COLO829 (cell line): ENCODE measurements at regions not wholly inside any gene's neighbourhood (a gene's known extent, or its start where the extent isn't known, plus 50 kb on each side); places are given as distances from the start of the nearest gene placed in this dataset.
A peak's percentile ranks its signal among the peaks of the same experiment; 100 is the strongest.
"Not testable (repeated sequence)": the region's sequence is repeated elsewhere in the genome, so short reads cannot be mapped to it uniquely, and the experiment has no call there.

Source experiments
- DNase-seq: peaks from one replicate; pipeline ENCODE4 v3.0.0; 2012; ENCODE audit warnings: low spot score

DNA sequence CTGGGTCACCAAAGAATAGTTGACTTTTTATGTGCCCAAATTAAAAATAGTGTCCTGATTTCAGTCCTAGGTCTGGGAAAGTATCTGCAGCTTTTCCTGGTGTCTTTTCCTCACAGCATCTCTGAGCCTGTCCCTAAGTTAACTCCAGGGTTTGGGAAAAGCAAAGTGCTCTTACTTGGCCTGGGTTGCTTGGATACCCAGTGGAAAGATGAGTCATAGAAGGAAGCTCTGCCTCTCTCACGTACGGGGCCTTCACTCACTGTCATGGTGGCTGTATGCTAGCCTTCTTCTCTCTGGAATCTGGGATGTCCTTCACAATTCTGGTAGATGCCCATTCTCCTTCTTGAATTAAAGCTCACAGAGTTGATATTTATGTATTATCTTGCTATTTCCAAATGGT lies 607.3 kb downstream of the ANKRD50 start:
- no peak for DNase-seq

DNA sequence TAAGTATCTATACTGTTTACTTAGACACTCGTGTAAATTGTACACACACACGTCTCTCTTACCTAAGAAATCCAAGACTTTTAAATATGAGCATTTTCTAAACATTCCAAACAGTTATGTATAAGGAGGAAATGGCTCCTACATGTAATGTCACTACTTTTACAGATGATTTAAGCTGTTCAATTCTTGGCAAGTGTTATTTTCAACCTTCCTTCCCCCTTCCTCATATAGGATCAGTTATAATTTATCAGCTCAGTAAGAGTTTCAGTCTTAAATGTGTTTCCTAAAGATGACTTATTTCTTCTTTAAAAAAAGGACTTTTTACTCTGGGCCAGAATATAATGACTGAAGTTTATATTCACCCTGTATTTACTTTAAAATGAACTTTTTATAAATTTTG lies 601.1 kb downstream of the ANKRD50 start:
- DNase-seq = no peak

DNA sequence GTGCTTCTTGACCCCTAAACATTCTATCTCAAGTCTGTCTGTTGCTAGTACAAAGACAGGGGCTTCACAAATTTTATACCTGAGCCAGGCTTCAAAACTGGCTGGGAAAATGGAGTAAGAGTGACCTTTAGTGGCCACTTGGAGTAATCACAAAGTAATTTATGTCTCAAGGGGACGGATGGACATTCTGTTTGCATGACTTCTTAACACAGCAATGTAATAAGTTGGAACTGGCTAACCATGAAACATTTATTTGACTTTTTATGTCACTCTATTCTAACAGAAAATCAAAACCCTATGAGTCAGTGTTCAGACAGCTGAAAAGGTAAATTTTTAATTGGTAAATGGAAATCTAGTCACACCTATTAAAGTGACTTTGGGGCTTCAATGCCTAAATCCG lies 600.6 kb downstream of the ANKRD50 start:
- peak; percentile 45 for DNase-seq

DNA sequence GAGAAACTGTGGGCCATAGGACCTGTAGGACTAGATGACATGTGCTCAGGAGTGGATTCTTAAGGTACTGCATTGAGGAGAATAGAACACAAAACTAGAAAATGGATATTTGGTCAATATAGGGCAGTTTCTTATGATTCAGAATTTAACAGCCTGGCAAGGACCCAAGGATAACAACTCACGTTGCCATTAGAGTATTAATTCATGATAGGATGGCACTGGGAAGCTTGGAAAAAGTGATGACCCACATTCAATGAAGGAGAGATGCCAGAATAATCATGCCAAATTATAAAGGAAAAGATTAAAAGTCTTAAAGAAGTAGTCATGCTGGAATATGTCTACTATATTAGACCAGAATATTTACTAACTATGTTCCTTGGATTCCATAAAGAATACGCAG lies 594.5 kb downstream of the ANKRD50 start:
- no peak for DNase-seq

DNA sequence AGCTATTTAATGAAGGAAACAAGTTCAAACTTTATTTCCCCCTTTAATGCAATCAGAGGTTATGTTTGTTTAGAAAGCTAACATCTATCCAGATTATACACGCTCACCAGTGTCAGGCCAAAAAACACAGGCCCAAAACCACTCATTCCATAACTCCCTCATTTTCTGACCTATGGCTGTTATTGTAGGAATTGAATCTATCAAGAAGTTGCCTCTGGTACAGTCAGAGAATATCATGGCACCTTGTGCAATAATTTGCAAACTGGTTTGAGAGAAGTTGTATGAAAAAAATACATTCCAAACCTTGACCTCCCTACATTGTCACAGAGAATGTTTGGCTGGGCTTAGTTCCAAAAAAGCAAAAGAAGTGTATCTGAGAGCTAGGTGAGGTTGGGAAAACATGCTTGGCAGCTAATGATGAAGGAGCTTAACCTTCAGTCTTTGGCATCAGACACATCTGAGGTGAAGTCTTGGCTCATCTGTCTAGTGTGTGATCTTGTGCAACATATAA lies 591.0 kb downstream of the ANKRD50 start:
- no peak for DNase-seq

DNA sequence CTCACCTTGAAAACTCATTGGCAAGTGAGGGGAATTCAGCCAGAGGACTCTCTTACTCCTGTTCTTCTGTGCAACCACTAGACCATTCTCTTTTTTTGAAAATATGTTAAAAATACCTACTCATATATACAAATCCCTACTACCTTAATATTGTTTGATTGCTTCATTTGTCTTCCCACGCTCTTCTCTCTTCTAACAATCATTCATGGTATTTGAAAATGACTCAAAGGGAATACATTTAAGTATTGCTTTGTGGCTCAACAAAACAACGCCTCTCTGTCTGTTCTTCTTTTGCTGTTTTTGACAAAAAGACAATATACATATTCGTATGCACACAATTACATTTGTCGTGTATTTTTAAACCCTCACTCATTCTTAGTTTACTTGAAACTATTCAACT lies 589.4 kb downstream of the ANKRD50 start:
- no peak for DNase-seq

DNA sequence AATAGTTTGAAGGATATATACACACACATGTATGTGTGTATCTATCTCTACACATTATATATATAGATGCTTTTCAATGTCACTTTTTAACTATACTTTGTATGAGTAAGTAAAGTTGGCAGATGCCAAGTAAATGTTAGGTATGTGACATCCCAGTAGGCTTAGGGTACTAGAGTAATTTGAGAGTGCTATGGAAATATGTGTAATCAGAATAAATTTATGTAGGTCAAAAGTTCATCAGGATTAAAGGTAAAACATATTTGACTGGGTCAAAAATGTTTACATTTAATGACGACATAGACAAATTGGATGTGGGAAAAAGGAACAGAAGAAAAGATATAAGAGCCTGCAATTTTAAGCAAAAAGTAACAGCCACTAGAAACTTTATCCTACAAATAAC lies 588.8 kb downstream of the ANKRD50 start:
- DNase-seq = no peak

DNA sequence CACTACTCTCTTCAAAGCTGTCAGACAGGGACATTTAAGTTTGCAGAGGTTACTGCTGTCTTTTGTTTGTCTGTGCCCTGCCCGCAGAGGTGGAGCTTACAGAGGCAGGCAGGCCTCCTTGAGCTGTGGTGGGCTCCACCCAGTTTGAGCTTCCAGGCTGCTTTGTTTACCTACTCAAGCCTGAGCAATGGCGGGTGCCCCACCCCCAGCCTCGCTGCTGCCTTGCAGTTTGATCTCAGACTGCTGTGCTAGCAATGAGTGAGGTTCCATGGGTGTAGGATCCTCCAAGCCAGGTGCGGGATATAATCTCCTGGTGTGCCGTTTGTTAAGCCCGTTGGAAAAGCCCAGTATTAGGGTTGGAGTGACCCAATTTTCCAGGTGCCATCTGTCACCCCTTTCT lies 581.2 kb downstream of the ANKRD50 start:
- DNase-seq = not testable (repeated sequence)

DNA sequence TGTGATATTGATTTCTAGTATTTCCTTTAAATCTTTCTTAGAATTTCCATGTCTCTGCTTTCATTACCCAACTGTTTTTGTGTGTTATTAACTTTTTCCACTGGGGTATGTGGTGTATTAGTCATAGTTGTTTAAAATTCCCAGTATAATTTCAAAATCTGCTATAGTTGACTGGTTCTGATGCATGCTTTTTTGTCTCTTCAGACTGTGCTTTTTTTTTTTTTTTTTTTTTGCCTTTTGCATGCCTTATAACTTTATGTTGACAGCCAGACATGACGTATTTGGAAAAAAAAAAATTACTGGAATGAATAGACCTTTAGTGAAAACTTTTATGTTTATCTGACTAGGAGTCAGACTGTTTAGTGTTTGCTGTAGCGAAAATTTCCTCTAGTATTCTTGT lies 580.4 kb downstream of the ANKRD50 start:
- no peak for DNase-seq

DNA sequence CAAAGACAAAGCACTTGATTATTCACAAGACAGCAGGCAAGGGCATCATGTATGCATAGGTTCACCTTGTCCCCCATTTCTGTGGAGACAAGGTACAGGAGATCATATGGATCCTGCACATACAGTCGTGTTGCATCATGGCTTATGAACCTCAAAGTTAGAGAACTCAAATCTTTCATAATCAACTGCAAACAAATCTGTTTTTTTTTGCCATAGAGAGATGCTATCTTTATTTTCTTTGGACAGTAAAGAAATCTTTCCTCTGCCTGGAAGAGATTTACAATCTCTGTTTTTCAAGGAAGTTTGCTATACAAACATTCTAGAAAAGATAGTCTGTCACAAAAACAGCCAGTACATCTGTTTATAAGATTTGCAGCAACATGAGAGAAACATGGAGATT lies 578.8 kb downstream of the ANKRD50 start:
- DNase-seq = no peak

DNA sequence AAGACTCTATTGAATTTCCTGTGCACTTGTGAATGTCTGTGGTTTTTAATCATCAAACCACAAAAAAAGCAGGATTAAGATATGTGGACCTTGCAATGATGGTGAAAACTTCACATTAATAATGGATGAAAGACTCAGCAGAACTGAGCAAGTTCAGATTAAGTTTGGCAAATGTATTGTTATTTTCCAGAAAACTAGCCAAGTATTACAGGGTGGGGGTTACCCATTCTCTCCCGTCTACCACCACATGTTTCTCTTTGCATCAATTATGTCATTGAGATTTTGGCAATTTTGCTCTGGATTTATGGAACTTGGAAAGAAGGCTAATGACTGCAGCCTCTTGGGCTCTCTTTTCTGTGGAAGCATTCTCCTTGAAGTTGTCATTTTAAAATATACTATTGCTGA lies 577.1 kb downstream of the ANKRD50 start:
- no peak for DNase-seq

DNA sequence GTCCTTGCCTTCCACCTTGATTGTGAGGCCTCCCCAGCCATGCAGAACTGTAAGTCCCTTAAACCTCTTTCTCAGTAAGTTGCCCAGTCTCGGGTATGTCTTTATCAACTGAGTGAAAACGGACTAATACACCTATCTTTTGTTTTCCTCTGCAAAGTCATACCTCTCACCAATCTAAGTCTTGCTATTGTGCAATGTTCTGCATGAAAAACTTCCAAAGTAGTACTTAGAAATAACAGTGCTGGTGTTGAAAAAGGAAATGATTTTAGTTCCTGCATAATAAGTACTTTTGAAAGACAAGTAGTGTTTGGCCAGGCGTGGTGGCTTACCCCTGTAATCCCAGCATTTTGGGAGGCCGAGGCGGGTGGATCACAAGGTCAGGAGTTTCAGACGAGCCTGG lies 573.5 kb downstream of the ANKRD50 start:
- no peak for DNase-seq

DNA sequence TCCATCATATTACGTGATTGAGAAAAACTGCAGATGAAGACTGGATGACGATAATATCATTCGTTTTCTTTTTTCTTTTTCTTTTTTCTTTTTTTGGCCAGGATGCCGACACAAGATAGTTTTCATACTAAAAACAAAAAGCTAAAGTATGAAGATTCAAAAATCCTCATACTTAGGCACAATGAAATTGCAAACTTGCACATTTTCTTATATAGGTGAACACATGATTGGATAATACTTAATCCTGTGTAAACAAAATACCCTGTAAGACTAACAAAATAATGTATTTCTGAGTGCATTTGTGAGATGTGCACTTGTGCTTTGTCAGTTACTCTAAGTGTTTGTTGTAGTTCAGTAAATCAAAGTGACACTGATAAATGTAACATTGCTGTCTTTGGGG lies 568.9 kb downstream of the ANKRD50 start:
- no peak for DNase-seq

DNA sequence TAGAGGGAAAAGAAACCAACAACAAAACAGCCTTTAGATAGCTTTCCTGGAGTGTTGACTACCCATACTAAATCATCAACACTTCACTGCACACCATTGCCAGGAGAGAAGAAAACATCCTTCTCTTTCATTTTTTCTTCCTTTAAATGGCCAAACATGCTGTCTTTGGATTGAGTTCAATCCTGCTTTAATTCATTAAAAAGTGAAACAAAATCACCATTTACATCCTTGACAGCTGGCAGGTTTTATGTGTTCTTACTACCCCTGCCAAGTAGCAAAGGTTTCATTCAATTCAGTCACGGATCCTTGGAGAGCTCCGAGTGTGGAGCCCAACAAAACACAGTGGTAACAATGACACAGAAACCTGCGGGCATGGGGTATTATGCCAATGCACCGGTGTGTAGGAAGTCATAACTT lies 568.3 kb downstream of the ANKRD50 start:
- no peak for DNase-seq

DNA sequence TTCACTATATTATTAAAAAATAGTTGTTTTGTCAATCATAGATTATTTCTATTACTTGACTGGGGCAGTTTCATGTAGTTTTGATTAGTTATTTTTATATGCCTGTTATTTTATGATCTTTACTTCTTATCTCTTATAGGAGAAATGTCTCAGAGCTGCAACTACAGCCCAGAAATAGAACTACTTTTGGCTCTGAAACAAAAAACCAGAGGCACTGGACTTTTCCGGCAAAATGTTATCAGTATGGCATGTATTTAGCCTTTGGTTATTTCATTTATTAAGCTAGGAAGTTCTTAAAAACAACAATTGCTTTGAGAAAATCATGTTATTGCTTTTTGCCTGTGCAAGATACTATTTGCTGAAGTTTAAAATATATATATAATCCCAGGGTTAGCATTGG lies 566.5 kb downstream of the ANKRD50 start:
- DNase-seq = no peak

DNA sequence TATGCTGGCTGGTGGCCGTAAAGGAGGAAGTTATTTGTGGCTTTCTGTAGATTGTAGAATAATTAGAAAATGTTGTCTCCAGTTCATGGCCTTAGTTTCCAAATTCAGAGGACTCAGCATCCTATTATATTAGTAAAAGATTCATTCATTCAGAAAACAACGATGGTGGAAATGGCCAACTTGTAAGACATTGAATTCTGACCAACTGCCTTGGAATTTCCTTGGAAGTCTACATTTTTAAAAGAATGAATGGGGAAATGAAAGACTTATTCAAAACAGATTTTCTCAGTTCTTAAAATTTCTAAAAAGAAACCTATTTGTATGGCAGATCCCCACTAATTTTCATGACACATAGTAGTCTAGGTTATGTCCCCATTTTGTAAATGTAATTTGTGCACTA lies 561.5 kb downstream of the ANKRD50 start:
- DNase-seq = no peak

DNA sequence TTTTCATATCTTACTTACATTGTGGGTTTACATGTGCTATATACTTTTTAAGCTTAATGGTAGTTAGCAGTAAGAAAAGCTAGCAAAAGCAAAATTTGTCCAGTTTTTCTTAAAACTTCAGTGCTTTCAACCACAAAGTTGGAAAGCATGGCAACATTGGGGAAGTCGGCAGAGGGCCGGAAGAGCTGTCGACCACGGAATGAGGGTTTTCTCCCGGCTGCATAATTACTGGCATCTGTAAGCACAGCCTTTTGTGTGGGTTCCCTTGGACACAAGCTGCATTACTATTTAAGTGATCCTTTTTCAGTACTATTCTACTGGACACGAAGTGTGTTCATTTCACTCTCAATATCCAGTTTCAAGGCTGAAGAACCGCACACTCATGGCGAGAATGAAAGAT lies 560.4 kb downstream of the ANKRD50 start:
- no peak for DNase-seq

DNA sequence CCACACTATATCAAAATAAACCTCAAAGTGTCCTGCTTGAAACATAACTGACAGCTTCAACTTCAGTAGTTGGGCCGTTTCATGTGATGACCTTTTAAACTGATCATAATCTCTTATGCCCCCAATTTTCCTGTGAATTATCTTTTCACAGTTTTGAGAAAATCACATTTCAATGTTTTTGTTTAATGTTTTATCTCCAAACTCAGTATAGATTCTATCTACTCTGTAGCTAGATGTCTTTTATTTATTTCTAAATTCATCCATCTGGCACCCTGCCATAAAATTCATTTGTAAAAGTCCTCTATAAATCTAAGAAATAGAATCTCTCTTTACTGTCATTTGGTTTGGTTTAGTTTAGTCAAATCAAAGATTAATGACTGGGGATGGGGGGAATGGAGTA lies 557.3 kb downstream of the ANKRD50 start:
- DNase-seq = no peak

DNA sequence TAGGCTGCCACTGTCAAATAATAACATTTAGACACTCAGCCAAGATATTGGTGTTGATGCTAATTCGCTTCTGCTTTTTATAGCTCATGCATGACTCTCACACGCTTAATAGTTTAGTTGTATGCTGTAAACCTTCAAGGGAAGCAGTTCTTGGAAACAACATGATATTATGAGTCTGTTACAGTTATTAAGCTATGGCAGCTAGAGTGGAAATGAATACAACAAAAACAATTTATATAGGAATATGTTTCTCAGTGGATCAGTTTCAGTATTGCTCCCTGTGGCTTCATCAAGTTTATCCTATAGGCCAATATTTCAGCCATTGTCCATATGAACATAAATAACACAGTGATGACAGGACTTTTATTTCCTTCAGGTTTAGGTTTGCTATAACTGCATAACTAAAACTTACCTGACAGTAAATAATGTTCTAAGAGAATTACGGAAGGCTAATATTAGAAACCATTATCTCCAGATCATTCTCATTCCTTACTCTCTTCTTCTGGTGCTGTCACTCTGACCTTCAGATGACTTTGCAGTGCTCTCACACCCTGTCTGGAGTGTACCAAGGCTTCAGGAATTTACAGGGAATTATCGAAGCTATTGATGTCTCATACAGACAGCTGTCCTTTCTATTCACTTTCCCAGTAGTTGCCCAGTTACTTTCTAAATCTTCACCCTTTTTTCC lies 555.0 kb downstream of the ANKRD50 start:
- DNase-seq = no peak

DNA sequence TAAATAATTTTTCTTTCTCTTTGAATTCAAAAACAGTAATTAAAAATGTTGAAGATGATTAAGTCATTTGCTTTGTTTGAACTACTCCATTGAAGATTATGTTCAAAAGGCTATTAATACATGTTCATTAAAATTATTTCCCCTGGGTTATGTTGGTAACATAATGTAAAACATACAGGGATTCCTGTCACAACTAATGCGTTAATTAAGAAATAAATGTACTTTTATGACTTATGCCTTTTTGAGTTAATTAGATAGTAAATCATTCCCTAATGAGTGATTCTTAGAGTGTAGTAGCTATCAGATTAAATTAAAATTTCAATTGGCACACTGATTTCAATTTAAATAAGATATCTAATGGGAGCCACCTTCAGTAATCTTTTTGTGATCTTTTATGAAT lies 549.1 kb downstream of the ANKRD50 start:
- DNase-seq = no peak

DNA sequence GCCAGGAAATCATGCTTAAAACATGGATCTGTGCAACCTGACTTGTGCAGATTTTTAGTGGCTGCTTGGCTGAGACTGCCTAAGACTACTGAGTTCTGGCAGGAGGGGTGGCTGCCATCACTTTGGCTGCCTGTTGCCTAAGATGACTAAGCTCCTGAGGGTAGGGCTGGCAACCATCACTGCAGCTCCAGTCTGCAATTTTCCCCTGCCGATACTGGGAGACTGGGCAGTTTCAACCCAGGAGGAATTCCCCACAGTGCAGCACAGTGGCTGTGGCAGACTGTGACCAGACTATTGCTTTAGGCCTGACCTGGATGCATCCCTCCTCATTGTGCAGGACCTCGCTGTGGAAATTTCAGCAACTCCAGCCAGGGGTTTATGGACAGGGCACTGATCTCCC lies 544.9 kb downstream of the ANKRD50 start:
- DNase-seq = no peak

DNA sequence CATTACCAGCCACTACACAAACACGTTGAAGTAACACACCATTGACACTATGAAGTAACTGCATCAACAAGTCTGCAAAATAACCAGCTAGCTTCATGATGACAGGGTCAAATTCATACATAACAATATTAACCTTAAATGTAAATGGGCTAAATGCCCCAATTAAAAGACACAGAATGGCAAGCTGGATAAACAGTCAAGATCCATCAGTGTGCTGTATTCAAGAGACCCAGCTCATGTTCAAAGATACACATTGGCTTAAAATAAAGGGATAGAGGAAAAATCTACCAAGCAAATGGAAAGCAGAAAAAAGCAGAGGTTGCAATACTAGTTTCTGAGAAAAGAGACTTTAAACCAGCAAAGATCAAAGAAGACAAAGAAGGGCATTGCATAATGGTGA lies 543.0 kb downstream of the ANKRD50 start:
- DNase-seq = not testable (repeated sequence)

DNA sequence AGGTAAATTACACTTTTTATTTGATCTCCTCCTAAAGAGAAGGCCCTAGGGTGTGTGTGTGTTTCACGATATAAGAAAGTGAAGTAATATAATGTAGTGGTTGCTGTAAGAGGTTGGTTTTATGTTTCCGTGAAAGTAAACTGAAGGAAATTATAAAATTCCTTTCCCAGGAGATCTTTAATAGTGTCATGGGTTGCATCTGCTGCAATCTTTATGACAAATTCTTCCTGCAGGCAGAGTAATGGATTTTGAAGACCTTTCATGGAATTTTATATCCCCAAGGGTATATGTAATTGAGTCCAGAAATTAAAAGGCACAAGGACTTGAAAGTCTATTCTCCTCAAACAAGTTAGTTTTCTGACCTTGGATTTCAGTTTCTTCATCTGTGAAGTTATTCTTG lies 538.6 kb downstream of the ANKRD50 start:
- DNase-seq = no peak

DNA sequence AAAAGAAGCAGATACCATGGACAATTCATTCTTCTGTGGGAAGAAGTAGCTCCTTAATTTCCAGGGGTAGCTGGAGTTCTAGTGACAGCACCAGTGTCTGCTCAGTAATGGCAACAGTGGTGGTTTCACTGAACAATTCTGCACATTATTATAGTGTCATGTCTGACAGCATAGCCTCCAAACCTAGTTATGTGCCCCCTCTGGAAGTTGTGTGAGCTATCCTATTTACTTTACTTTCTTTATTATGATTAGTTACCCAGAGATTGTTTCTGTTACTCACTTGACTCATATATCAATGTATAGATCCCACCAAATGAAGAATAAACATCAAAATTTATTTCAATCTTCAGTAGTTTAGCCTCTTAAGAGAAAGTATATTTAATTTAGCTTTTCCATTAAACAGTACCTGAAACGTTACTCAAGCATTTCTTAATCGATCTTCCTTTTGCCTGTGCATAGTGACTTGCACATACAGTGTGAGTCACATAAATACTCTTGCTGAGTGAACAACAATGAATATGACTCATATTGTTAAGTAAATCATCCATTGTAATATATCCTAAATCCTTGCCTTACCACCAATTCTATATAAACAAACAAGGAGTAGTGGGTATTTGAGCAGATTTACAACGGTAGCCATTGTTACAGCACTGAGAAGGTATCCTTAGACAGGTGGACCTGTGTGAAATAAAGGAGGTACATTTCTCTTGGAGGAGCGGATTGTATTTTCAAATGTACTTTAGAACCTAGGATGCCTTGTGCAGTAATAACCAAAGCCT lies 534.7 kb downstream of the ANKRD50 start:
- DNase-seq = no peak
